ENCODE measurements at regions not wholly inside any gene's neighbourhood (a gene's known extent, or its start where the extent isn't known, plus 50 kb on each side); places are given as distances from the start of the nearest gene placed in this dataset.
A peak's percentile ranks its signal among the peaks of the same experiment; 100 is the strongest.

DNA sequence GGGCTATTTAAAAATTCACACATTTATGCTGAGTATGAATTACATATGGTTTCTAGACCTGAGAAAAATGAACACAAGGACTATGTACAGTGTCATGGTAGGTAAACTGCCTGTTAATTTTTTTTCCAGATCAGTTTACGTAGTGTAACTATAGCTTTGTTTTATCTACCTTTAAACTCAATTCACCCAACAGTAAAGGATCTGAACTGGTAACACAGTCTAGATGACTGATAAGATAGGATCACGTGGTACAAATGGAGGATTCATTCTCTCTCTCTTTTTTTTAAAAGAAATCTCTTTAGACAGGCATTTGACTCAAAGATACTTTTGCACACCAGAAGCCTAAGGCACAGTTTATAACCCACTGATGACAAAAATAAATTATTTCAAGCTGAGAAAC, 130.8 kb upstream of the ATP2B1 start:
- Histone ChIP-seq H3K4me3 (ENCODE audit: low read depth, low read length) (no peak overlapping the region), H3K27me3 (ENCODE audit: control insufficient read depth, insufficient read depth, low read length) (no peaks in the 10 kb centered on the region), H3K36me3 (ENCODE audit: control insufficient read depth, insufficient read depth, low read length) (no peaks in the 10 kb centered on the region)
- ChIA-PET CTCF (interaction anchor here (1.0 kb wide), 2 partner anchors 9 to 11 kb away, joined by 3 to 4 read pairs; no protein-coding TSS in a partner anchor), POLR2A (no interaction called here)
- no peak for DNase-seq (ENCODE audit: low read depth)
- TF ChIP-seq CTCF (IDR thresholded peaks at IDR 0.05; ENCODE audit: insufficient read depth, low read depth, low read length): no peak

DNA sequence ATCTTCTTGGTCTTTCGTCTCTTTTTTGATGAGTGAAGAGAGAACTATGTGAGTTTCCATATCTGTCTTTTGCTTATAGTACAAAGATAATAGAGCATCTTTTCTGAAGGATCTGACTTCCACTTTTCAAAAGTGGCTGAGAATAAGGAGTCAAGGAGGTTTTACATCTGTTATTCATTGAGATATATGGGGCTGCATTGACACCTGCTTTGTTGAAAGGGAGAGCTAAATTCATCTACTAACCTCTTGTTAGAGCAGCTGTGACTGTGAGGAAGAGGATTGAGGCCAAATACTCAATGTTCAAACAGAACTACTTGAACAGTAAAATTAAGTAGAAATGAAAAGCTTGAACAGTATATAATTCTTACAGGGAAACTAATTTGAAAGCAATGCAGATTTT, 130.2 kb upstream of the ATP2B1 start:
- Histone ChIP-seq H3K4me3 (ENCODE audit: low read depth, low read length) (no peak overlapping the region), H3K27me3 (ENCODE audit: control insufficient read depth, insufficient read depth, low read length) (no peaks in the 10 kb centered on the region), H3K36me3 (ENCODE audit: control insufficient read depth, insufficient read depth, low read length) (no peaks in the 10 kb centered on the region)
- no peak for DNase-seq (ENCODE audit: low read depth)
- TF ChIP-seq CTCF (IDR thresholded peaks at IDR 0.05; ENCODE audit: insufficient read depth, low read depth, low read length): no peak
- ChIA-PET POLR2A (no interaction called here), CTCF (interaction anchor here (1.0 kb wide), 1 partner anchor 12 kb away, joined by 4 read pairs; no protein-coding TSS in a partner anchor)

GRCh38 chr12:89836026-89836425, 127.4 kb upstream of the ATP2B1 start:
- Histone ChIP-seq H3K4me3 (ENCODE audit: low read depth, low read length) (no peak overlapping the region), H3K27me3 (ENCODE audit: control insufficient read depth, insufficient read depth, low read length) (no peaks in the 10 kb centered on the region), H3K36me3 (ENCODE audit: control insufficient read depth, insufficient read depth, low read length) (no peaks in the 10 kb centered on the region)
- no peak for DNase-seq (ENCODE audit: low read depth)
- ChIA-PET POLR2A (no interaction called here), CTCF (no interaction called here)
- no peak for TF ChIP-seq CTCF (IDR thresholded peaks at IDR 0.05; ENCODE audit: insufficient read depth, low read depth, low read length)

DNA sequence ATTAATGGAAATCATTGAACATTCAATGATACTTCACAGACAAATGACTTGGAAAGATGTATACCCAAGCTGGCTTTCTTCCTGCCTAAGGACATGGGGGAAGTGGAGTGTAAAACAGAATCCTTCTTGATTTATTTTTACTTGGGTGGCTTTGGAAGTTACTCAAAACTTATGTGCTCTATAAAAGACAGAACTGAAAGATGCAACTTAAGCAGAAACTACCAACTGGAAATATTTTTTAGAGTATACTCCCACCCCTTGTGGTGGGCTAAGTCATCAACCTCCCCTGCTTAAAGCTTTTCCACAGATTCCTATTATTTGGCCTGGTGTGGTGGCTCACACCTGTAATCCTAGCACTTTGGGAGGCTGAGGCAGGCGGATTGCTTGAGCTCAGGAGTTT, 126.0 kb upstream of the ATP2B1 start:
- Histone ChIP-seq H3K4me3 (ENCODE audit: low read depth, low read length) (no peak overlapping the region), H3K27me3 (ENCODE audit: control insufficient read depth, insufficient read depth, low read length) (no peaks in the 10 kb centered on the region), H3K36me3 (ENCODE audit: control insufficient read depth, insufficient read depth, low read length) (no peaks in the 10 kb centered on the region)
- no peak for DNase-seq (ENCODE audit: low read depth)
- TF ChIP-seq CTCF (IDR thresholded peaks at IDR 0.05; ENCODE audit: insufficient read depth, low read depth, low read length): no peak
- ChIA-PET CTCF (no interaction called here), POLR2A (interaction anchor here (0.7 kb wide), 1 partner anchor 47 kb away, joined by 5 read pairs; no protein-coding TSS in a partner anchor)

GRCh38 chr12:89833337-89834252, 125.0 kb upstream of the ATP2B1 start:
- ChIA-PET POLR2A (interaction anchor here (0.7 kb wide), 1 partner anchor 48 kb away, joined by 5 read pairs; no protein-coding TSS in a partner anchor), CTCF (no interaction called here)
- no peak overlapping the region for H3K4me3 ChIP-seq (ENCODE audit: low read depth, low read length)
- no peaks in the 10 kb centered on the region for H3K27me3 ChIP-seq (ENCODE audit: control insufficient read depth, insufficient read depth, low read length)
- DNase-seq (ENCODE audit: low read depth): peak; percentile 19
- H3K36me3 ChIP-seq (ENCODE audit: control insufficient read depth, insufficient read depth, low read length): no peaks in the 10 kb centered on the region
- TF ChIP-seq CTCF (IDR thresholded peaks at IDR 0.05; ENCODE audit: insufficient read depth, low read depth, low read length): no peak

Measured in BJ (cell line).